HG03342 (cell line): ENCODE measurements at regions not wholly inside any gene's neighbourhood (a gene's known extent, or its start where the extent isn't known, plus 50 kb on each side); places are given as distances from the start of the nearest gene placed in this dataset.

Experiments used
- ATAC-seq: cut with Tn5 transposase; IDR thresholded peaks from one replicate; pipeline ENCODE4 v1.9.1; 2021; ENCODE audit warnings: mild to moderate bottlenecking, moderate library complexity; ENCODE audit not compliant: unreplicated experiment

GRCh38 chr10:131620904-131621303 lies 279.9 kb upstream of the PPP2R2D start:
- no peak for ATAC-seq

DNA sequence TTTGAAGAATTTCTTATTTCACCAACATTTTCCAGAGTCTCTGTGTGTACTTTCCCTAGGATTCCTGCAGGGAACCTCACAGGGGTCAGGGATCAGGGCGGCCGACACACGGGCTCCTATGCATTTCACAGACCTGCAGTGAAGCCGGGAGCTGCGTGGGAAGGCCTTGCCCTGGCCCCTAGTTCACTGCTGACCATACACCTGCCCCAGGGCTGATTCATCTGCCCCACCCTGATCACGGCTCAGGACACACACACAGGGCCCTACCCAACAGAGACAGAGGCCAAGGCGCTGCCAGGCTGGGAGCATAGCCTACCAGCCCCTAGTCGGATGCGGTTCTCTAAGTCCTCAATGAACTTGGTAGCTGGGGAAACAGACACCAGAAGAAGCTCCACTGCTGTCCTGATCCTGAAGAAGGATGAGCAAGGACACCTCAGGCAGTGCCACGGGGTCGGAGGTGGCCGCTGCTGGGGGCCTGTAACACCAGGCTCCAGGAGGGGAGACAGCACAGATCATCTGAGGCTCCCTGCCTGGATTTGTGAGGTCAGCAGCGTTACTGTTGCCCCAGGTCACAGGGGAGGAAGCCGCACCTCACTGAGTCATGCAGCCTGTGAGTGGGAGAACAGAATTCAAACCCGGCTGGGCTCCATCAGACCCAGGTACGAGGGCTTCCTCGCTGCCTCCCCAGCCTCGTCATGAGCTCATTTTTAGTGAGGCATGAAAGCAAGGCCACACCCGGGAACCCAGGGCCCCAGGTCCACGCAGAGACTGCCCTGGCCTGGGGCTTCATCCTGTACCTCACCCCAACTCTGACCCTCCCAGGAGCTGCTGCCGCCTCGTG lies 278.8 kb upstream of the PPP2R2D start:
- no peak for ATAC-seq

DNA sequence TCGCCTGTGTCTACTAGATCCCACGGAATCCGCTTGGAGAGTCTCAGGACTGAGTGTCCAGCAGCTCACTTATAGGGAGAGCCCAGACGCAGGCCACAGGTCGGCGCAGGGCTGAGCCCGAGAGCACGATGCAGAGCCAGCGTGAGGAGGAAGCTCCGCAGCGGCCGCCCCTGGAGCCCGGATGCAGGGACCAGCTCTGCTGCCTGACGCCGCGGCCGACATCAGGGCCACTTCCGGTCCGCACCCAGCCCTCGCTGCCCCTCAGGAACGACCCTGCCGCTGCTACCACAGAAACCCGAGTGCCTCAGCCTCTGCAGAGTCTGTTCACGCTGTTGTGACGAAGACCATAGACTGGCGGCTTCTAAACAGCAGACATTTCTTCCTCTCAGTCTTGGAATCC lies 275.8 kb upstream of the PPP2R2D start:
- ATAC-seq = no peak

DNA sequence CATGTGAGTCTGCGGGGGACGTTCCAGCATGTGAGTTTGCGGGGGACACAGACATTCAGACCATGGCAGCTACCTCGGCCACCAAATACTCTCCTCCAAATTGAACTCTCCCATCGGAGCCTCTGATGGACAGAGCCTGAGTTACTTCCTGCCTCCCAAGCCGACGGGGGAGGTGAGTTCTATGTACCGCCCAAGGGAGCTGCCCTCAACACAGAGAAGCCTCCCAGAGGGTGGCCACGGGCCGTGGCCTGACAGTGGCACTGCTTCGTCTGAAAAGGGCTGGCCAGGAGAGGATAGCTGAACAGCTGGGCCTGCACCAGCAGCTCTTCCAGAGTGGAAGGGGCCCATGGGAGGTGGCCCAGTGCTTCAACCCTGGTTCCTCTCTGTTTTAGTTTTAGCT lies 274.5 kb upstream of the PPP2R2D start:
- ATAC-seq = no peak

DNA sequence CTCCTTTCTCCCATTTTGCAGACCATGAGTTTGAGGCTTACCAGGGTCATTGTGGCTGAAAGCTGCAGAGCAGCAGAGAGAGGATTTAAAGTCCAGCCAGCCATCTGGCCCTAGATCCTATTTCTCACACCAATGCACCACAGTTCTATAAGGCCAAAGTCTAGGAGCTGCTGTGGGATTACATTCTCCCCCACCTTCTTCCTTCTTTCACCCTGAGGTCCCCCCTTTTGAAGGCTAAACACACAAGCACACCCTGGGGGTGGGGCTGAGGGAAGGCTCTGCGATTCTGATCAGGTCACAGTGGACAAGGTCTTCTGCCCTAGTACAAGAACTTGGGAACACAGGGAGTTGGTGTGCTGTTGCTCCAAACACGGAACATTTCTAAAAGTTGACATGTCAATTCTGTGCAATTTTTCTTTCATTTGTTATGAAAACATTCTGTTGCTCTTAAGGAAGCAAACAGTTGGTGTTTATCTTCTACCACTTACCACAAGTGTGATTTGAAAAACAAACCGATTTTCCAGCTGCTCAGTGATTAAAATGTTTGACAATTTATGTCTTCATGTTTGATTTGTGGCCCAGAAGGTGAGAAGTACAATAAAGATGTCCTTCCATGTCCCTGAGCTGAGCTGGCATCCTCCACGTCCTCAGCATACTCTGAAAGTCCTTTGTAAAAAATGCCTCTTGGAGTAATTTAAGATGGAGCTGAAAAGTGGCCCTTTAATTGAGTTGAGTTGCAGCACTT lies 271.6 kb upstream of the PPP2R2D start:
- no peak for ATAC-seq

DNA sequence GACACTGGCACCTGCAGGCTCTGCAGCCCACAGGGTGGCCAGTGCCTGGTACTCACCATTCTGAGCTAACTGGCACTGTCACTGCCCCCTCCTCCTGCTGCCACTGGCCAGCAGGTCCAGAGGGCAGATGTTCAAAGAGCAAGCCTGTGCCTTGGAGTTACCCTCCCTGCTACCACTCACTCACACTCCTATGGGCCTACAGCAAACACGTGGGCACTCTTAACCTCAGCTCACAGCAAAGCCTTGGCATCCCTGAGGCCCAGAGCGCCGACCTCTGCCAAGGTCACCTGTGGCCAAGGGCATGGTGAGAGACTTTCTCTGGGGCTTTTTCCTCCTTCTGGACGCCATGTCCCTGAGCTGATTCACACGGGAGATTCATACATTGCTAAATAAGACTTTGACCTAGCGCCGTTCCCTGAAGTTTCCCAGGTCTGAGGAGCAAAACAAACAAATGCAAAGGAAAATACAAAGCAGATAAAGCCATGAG lies 270.0 kb upstream of the PPP2R2D start:
- no peak for ATAC-seq

- no peak for ATAC-seq
These were observed 269.2 kb upstream of the PPP2R2D start for GRCh38 chr10:131631619-131632018.

DNA sequence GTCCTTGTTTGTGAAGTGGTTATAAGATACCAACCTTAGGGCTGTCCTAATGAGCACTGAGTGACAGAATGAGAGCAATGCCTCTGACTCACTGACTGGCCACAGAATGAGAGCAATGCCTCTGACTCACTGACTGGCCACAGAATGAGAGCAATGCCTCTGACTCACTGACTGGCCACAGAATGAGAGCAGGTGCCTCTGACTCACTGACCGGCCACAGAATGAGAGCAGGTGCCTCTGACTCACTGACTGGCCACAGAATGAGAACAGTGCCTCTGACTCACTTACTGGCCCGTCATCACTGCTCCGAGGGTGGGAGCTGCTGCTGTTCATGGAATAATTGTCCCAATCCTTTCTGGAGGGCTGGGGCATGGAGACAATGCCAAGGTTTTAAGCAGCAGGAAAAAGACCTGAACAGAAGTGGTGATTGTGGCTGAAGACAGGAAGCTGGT lies 265.2 kb upstream of the PPP2R2D start:
- ATAC-seq = no peak

GRCh38 chr10:131636116-131636515 lies 264.7 kb upstream of the PPP2R2D start:
- ATAC-seq = no peak

DNA sequence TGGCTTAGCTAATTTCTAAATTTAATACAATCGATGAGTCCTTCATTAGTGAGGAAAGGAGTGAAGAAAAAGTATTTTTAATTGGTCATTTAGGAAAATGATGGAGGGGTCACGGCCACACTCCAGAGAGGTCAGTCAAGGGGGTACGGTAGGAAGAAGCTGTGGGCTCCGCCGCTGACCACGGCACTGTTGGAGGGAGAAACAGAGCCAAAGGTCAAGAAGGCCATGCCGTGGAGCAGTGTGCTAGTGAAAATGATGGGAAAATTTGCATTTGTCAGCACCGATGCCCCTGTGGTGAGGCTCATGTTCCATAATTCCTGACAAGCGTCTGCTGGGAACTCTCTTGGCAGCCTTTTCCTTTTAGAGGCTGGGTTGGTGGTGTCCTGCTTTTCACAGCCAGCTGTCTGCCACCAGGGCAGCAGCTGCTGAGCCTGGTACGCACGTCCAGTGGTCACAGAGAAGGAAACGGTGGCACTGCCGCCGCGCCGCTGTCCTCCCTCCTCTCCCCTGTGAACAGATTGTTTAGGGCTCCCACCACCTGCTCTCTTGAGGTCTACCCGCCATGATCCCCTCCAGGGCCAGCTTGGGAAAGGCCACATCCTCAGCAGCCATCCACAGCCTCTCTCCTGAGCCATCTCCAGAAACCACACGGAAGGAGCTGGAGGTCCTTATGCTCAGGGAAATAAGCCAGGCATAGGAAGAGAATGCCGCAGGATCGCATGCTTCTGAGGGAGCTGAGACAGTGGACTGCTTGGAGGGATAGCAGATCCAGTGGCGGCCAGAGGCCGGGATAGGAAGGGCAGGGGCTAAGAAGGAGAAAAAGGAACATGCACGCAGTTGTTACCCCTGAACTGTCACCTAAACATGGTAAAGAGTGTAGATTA lies 263.7 kb upstream of the PPP2R2D start:
- ATAC-seq = no peak

GRCh38 chr10:131638049-131638879 lies 262.5 kb upstream of the PPP2R2D start:
- no peak for ATAC-seq

DNA sequence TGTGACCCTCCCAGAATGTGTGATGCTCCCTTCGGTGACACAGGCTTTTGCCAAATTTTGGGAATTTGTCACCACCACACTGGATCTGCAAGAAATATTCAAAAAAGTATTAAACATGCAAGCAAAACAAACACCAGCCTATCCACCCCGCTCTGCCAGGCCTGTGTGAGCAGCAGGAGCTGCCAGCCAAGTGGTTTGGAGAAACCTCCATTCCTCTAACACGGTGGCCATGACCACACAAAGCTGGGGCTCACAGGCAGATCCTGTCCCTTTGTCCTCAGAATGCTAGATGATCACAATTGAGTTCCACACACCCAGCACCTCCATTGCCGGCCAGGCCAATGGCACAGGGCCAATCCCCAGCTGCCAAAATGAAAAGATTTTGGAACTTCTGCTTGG lies 261.9 kb upstream of the PPP2R2D start:
- ATAC-seq = no peak

DNA sequence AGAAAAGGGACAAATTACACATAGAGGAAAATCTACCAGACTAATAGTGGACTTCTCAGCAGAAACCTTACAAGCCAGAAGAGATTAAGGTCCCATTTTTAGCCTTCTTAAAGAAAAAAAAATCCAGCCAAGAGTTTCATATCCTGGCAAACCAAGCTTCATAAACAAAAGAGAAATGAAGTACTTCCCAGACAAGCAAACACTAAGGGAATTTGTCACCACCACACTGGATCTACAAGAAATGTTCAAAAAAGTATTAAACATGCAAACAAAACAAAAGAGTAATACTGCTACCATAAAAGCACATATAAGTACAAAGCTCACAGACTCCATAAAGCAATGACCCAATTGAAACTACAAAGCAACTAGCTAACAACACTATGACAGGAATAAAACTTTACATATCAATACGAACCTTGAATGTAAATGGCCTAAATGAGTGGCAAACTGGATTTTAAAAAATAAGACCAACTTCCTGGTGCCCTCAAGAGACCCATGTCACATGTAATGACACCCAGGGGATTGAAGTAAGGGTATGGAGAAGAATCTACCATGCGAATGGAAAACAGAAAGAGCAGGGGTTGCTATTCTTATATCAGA lies 260.7 kb upstream of the PPP2R2D start:
- no peak for ATAC-seq

GRCh38 chr10:131641231-131641630 lies 259.6 kb upstream of the PPP2R2D start:
- peak; percentile 96 for ATAC-seq

- ATAC-seq = no peak
These were observed 258.9 kb upstream of the PPP2R2D start for GRCh38 chr10:131641898-131642297.

DNA sequence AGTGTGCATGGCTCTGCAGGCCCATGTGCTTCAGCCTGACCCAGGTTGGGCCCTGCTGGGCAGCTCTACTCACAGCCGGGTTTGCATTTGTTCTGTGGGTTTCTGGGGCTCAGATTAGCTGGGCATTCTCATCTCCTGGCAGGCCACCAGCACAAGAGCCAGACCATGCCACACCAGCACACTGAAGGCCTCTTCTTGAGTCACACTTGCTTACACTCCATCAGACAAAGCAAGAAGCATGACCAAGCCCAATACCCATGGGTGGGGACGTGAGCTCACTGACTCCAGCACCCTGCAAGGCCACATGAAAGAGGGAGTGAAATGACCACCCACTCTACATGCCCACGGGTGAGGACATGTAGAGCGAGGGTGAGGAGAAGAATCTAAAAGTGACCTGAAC lies 257.8 kb upstream of the PPP2R2D start:
- ATAC-seq = no peak

DNA sequence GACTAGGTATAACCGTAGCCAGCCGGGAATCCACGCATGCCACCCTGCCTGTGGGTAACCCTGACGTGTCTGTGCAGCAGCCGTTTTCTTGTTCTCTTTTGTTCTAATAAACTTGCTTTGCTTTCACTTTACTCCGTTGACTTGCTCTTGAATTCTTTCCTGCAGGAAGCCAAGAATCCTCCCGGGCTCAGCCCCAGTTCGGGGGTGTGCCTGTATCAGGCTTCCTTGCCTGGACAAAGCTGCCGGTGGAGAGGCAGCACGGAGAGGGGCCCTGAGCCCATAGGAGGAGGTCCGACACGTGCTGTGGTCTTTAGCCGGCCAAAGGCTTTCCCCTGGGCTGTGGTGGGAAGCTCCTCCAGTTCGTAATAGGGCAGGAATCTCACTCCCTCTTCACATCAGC lies 256.5 kb upstream of the PPP2R2D start:
- no peak for ATAC-seq

DNA sequence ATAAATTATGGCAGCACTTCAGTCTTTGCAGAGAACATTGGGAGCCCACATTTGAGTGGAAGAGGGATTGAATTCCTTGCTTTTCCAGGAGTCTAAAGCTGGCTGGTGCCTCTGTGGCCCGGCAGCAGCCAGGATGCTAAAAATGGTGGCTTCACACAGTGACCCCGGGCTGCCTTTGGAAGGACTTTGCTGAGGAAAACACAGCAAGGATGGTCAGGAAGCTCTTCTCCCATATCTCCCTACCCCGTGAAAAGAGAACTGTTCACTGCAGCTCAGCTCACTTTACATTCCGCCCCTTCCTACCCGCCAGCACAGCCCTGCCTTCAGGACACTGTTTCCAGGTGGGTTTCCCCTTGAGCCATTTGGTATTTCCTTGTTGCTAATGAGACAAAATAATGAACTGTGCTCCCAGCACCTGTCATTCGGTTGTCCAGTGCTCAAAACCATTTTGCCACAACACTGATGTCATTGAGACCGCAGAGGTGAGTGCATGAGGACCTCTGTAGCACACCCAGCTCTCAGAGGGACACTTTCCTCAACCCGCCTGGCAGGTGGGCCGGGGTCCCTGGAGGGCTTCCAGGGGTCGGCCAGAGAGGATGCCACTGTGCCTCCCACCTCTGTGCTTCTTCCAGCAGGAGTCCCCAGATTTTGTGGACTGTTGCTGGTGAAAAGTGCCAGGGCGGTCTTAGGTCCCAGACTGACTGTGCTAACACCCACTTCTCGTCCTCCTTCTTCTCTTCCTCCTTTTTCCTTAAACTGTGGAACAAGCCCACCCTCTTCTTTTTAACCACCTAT lies 255.7 kb upstream of the PPP2R2D start:
- no peak for ATAC-seq

DNA sequence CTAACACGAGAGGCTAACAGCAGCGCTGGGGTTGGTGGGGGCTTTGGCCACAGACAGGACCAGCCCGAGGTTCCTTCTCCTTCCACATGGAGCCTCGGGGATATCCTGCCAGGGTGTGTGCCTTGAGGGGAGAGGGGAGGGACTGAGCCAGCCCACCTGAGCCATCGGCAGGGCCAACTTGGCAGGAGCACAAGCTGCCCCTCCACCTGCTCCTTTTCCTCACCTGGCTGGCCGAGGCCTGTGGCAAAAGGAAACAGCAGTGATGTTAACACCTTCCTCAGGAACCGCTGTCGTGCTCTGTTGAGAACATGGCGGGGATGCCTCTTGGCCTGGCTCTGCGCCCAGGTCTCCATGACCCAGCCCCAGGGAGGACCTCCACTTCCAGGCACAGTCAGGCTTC lies 255.1 kb upstream of the PPP2R2D start:
- no peak for ATAC-seq
